ENCODE measurements at regions not wholly inside any gene's neighbourhood (a gene's known extent, or its start where the extent isn't known, plus 50 kb on each side); places are given as distances from the start of the nearest gene placed in this dataset.

GRCh38 chr1:232438476-232438875, 191.5 kb downstream of the SIPA1L2 start:
- Mint-ChIP-seq H3K4me3 (no peak overlapping the region), H3K27me3 (no peaks in the 10 kb centered on the region), H3K27ac (no peak overlapping the region), H3K36me3 (no peaks in the 10 kb centered on the region), H3K4me1 (no peaks in the 10 kb centered on the region), H3K9me3 (no peaks in the 10 kb centered on the region)
- ATAC-seq, result no peak

- no peak overlapping the region for H3K27ac Mint-ChIP-seq
- ATAC-seq, result no peak
- H3K9me3 Mint-ChIP-seq, result no peaks in the 10 kb centered on the region
- no peaks in the 10 kb centered on the region for H3K27me3 Mint-ChIP-seq
- no peak overlapping the region for H3K4me3 Mint-ChIP-seq
- H3K4me1 Mint-ChIP-seq, result no peaks in the 10 kb centered on the region
- no peaks in the 10 kb centered on the region for H3K36me3 Mint-ChIP-seq
These were observed 192.4 kb downstream of the SIPA1L2 start for GRCh38 chr1:232437510-232437909.

GRCh38 chr1:232435729-232436128, 194.2 kb downstream of the SIPA1L2 start:
- Mint-ChIP-seq H3K4me1 (no peaks in the 10 kb centered on the region), H3K27ac (no peak overlapping the region), H3K4me3 (no peak overlapping the region), H3K36me3 (no peaks in the 10 kb centered on the region), H3K9me3 (no peaks in the 10 kb centered on the region), H3K27me3 (no peaks in the 10 kb centered on the region)
- ATAC-seq, result no peak

DNA sequence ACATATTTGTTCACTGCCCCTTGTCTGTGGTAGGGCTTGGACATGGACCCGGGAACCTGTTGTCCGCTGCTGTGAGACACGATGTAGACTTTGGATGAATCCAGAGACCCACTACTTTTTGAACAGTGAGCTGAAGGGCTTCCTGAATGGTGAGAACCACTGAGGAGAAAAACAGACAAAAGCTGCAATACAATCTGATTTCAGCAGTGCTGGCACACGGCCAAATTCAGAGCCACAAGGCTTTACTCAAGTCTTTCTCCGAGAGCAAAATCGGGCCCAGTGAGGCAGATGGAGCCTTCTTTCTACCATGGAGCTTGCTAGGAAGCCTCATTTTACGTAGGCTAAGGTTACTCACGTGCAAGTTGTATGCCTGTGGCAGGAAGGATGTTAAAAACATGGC, 197.6 kb downstream of the SIPA1L2 start:
- Mint-ChIP-seq H3K27ac (no peak overlapping the region), H3K36me3 (no peaks in the 10 kb centered on the region), H3K4me3 (no peak overlapping the region), H3K27me3 (no peaks in the 10 kb centered on the region), H3K4me1 (no peaks in the 10 kb centered on the region), H3K9me3 (no peaks in the 10 kb centered on the region)
- no peak for ATAC-seq

DNA sequence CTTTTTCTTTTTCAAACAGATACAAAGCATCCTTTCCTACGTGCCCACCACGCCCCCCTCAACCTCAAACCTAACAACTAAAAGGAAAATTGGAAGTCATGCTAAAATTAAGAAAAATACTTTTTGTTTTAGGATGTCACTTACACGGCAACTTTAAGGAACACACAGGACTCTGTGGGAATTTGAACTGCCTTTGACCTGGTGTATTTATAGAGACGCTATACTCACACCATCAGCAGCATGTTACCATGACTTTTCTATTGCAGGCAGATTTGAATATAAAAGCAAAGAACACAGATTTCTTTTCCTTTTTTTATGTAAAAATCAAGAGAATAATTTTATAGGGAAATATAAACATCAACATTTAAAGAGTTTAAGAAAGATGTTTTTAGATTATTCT, 198.2 kb downstream of the SIPA1L2 start:
- Mint-ChIP-seq H3K9me3 (no peaks in the 10 kb centered on the region), H3K4me1 (no peaks in the 10 kb centered on the region), H3K27me3 (no peaks in the 10 kb centered on the region)

DNA sequence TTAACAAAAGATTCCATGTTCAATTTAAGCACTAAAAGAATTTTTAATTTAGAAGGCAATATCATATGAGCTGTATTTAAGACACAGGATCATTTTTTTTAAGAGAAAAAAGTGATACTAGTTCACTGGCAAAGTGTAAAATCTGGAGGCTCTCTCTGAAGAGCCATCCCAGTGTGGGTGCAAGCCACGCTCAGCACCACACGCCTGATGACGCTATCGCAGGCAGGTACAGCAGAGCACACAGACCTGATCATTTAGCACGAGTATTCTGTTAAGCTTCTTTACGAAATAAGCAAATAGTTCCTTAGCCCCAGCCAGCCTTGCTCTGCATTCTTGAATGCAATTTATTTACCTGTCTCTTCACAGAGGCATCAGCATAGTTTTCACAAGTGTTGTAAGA, 198.6 kb downstream of the SIPA1L2 start:
- Mint-ChIP-seq H3K36me3 (no peaks in the 10 kb centered on the region), H3K9me3 (no peaks in the 10 kb centered on the region), H3K27me3 (no peaks in the 10 kb centered on the region), H3K4me1 (no peaks in the 10 kb centered on the region), H3K4me3 (no peak overlapping the region), H3K27ac (no peak overlapping the region)
- ATAC-seq, result no peak

More for the DNA sequence above, 198.2 kb downstream of the SIPA1L2 start:
- H3K36me3 Mint-ChIP-seq, result no peaks in the 10 kb centered on the region
- no peak overlapping the region for H3K4me3 Mint-ChIP-seq
- H3K27ac Mint-ChIP-seq, result no peak overlapping the region
- no peak for ATAC-seq

GRCh38 chr1:232430467-232430866, 199.5 kb downstream of the SIPA1L2 start:
- no peaks in the 10 kb centered on the region for H3K9me3 Mint-ChIP-seq
- no peak for ATAC-seq

GRCh38 chr1:232428786-232429530, 201.0 kb downstream of the SIPA1L2 start:
- H3K4me1 Mint-ChIP-seq, result no peaks in the 10 kb centered on the region
- H3K27ac Mint-ChIP-seq, result no peak overlapping the region
- no peaks in the 10 kb centered on the region for H3K9me3 Mint-ChIP-seq
- no peak for ATAC-seq
- H3K36me3 Mint-ChIP-seq, result no peaks in the 10 kb centered on the region
- no peaks in the 10 kb centered on the region for H3K27me3 Mint-ChIP-seq
- no peak overlapping the region for H3K4me3 Mint-ChIP-seq

More at GRCh38 chr1:232430467-232430866, 199.5 kb downstream of the SIPA1L2 start:
- no peaks in the 10 kb centered on the region for H3K36me3 Mint-ChIP-seq
- no peaks in the 10 kb centered on the region for H3K4me1 Mint-ChIP-seq
- H3K27me3 Mint-ChIP-seq, result no peaks in the 10 kb centered on the region
- no peak overlapping the region for H3K4me3 Mint-ChIP-seq
- no peak overlapping the region for H3K27ac Mint-ChIP-seq

- no peaks in the 10 kb centered on the region for H3K36me3 Mint-ChIP-seq
- no peaks in the 10 kb centered on the region for H3K4me1 Mint-ChIP-seq
- no peak for ATAC-seq
- H3K9me3 Mint-ChIP-seq, result no peaks in the 10 kb centered on the region
- no peak overlapping the region for H3K27ac Mint-ChIP-seq
- H3K4me3 Mint-ChIP-seq, result no peak overlapping the region
- H3K27me3 Mint-ChIP-seq, result no peaks in the 10 kb centered on the region
These were observed 201.8 kb downstream of the SIPA1L2 start for GRCh38 chr1:232428036-232428645.

GRCh38 chr1:232426801-232427200, 203.1 kb downstream of the SIPA1L2 start:
- Mint-ChIP-seq H3K9me3 (no peaks in the 10 kb centered on the region), H3K36me3 (no peaks in the 10 kb centered on the region), H3K4me1 (no peaks in the 10 kb centered on the region), H3K4me3 (no peak overlapping the region), H3K27me3 (no peaks in the 10 kb centered on the region), H3K27ac (no peak overlapping the region)
- ATAC-seq, result no peak

DNA sequence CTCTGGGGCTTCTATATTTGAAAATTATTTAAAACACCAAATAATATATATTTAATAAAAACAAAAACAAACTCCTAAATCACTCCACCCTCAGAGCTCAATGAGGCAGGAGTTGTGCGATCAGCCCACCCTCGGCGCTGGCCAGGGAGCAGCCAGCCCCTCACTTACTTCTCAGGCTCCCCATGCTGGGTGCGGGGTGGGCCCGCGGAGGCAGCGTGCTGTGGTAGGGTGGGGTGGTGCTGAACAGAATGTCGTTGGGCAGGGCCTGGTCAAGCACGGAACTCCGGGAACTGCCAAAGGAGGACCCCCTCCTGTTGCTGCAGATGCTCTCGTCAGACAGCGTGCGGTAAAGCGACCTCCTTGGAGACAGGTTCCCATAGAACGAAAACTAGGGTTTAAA, 204.5 kb downstream of the SIPA1L2 start:
- Mint-ChIP-seq H3K27me3 (no peaks in the 10 kb centered on the region), H3K4me3 (no peak overlapping the region), H3K9me3 (no peaks in the 10 kb centered on the region), H3K27ac (no peak overlapping the region), H3K4me1 (no peaks in the 10 kb centered on the region), H3K36me3 (no peaks in the 10 kb centered on the region)
- ATAC-seq, result no peak

DNA sequence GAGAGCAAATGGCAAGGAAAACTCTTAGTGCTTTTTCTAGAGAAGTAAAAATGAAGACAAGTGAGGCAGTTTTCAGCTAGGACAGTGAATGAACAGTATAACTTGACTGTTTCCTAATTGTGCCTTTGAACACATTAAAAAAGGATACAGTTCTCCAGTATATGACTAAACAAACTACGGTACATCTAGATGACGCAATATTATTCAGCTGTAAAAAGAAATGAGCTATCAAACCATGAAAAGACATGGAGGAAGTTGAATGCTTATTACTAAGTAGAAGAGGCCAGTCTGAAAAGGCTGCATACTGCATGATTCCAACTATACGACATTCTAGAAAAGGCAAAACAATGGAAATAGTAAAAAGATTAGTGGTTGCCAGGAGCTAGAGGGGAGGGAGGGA, 206.3 kb downstream of the SIPA1L2 start:
- H3K36me3 Mint-ChIP-seq, result no peaks in the 10 kb centered on the region
- H3K27ac Mint-ChIP-seq, result no peak overlapping the region
- no peaks in the 10 kb centered on the region for H3K27me3 Mint-ChIP-seq
- no peaks in the 10 kb centered on the region for H3K9me3 Mint-ChIP-seq
- H3K4me1 Mint-ChIP-seq, result no peaks in the 10 kb centered on the region
- no peak overlapping the region for H3K4me3 Mint-ChIP-seq
- ATAC-seq, result no peak

DNA sequence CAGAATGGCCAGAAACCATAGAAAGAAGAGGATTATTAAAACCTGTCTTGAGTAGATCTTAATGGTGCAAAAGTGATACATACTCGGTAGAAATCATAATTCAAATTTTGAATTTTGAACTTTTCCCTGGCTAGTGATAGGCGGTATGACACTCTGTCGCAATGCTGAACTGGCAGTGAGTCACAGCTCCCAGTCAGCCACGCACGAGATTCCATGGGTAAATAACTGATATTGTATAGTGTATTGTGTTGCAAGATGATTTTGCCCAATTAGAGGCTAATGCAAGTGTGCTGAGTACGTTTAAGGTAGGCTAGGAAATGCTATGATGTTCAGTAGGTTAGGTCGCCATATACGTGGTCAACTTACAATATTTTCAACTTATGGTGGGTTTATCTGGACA, 207.0 kb downstream of the SIPA1L2 start:
- ATAC-seq, result no peak
- Mint-ChIP-seq H3K4me1 (no peaks in the 10 kb centered on the region), H3K36me3 (no peaks in the 10 kb centered on the region), H3K27me3 (no peaks in the 10 kb centered on the region), H3K4me3 (no peak overlapping the region), H3K27ac (no peak overlapping the region), H3K9me3 (no peaks in the 10 kb centered on the region)

GRCh38 chr1:232422098-232422497, 207.8 kb downstream of the SIPA1L2 start:
- Mint-ChIP-seq H3K4me3 (no peak overlapping the region), H3K36me3 (no peaks in the 10 kb centered on the region), H3K4me1 (no peaks in the 10 kb centered on the region), H3K27me3 (no peaks in the 10 kb centered on the region), H3K9me3 (no peaks in the 10 kb centered on the region), H3K27ac (no peak overlapping the region)
- no peak for ATAC-seq

DNA sequence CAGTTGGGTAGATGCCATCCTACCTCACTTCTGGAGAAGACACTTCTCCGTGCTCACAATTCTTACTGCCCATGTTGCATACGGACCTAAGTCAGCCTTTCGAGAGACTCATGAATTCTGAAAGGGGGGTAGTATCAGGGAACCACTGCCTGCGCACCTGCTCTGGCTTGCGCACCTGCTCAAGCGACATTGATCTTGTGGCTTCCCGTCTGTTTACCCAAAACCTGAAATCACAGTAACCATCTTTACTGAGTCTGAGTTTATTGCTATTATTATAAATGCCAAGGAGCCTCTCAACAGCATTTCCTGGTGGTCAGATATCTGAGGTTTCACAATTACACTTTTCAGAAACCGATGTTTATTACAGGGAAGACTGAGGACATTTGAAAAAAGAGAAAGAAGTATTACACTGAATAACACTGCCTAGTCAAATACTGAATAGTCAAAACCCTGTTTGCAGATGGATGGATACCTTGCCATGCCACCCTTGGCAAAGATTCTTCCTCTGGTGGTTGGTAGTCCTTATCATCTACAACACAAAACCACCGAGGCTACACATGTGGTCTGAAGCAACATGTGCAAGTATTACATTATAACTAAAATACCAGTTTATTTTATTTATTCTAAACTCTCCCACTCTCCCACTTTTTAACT, 208.7 kb downstream of the SIPA1L2 start:
- no peak for ATAC-seq

More for the DNA sequence above, 208.7 kb downstream of the SIPA1L2 start:
- no peaks in the 10 kb centered on the region for H3K4me1 Mint-ChIP-seq
- H3K9me3 Mint-ChIP-seq, result no peaks in the 10 kb centered on the region
- H3K4me3 Mint-ChIP-seq, result no peak overlapping the region
- no peaks in the 10 kb centered on the region for H3K27me3 Mint-ChIP-seq
- no peak overlapping the region for H3K27ac Mint-ChIP-seq
- H3K36me3 Mint-ChIP-seq, result no peaks in the 10 kb centered on the region

All from stimulated activated memory B cell treated with anti-CD40 and anti-IgM and Interleukin-4, amounts not matched to agents 10 μg/mL and 1 μg/mL and 100 μg/mL, for 72 hours (primary cell).